ENCODE measurements at regions not wholly inside any gene's neighbourhood (a gene's known extent, or its start where the extent isn't known, plus 50 kb on each side); places are given as distances from the start of the nearest gene placed in this dataset.

- in situ Hi-C loops (cut with MboI), result no loop called here
- intact Hi-C loops (cut with micrococcal nuclease), result no loop called here
- no peaks in the 10 kb centered on the region for H3K27me3 ChIP-seq (ENCODE audit: control insufficient read depth in 2 of 2, insufficient read depth in 2 of 2, low read length in 2 of 2)
- H3K79me2 ChIP-seq (ENCODE audit: control insufficient read depth, insufficient read depth, low read length), result no peaks in the 10 kb centered on the region
- no peak overlapping the region for H3K4me2 ChIP-seq (ENCODE audit: insufficient read depth, low read length)
- H3K36me3 ChIP-seq (ENCODE audit: control insufficient read depth, insufficient read depth, low read length), result no peaks in the 10 kb centered on the region
- ATAC-seq (no peak), FAIRE-seq (no peak), DNase-seq (ENCODE audit: extremely low read depth in 1 of 4, low spot score in 3 of 4) (no peak)
- no peak overlapping the region for H3K4me3 ChIP-seq
- no peak overlapping the region for H2AFZ ChIP-seq (ENCODE audit: low read depth, low read length)
- no TSS peak for BruUV-seq (replicated peaks)
- WGBS (ENCODE audit: insufficient coverage, low coverage, missing lambda C conversion rate), result 5% methylated on average over 4 of the region's 4 CpGs
- ChIA-PET POLR2A (no interaction called here), CTCF (ENCODE audit: low intra/inter-chr PET ratio) (no interaction called here)
- H4K20me1 ChIP-seq (replicated peaks; ENCODE audit: control insufficient read depth, insufficient read depth, low read length), result no peaks in the 10 kb centered on the region
- TF ChIP-seq SPI1 (IDR thresholded peaks at IDR 0.05; ENCODE audit: borderline replicate concordance, low read depth, low read length), result no peak
- TF ChIP-seq, protein P1, sequence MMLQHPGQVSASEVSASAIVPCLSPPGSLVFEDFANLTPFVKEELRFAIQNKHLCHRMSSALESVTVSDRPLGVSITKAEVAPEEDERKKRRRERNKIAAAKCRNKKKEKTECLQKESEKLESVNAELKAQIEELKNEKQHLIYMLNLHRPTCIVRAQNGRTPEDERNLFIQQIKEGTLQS (IDR thresholded peaks at IDR 0.05), result 0 out of 2 replicates have a peak, but pooled peaks have one; percentile 42
- TF ChIP-seq, protein P1 (CRISPR knock-in tag; conservative IDR thresholded peaks at IDR 0.05), result no peak
- no peaks in the 10 kb centered on the region for H3K4me1 ChIP-seq (replicated peaks in 1 of 2; ENCODE audit: control insufficient read depth in 2 of 2, insufficient read depth in 2 of 2, low read length in 2 of 2)
- no peak overlapping the region for H3K9ac ChIP-seq (ENCODE audit: insufficient read depth in 1 of 2, low read depth in 2 of 2, low read length in 2 of 2)
- H3K9me1 ChIP-seq (ENCODE audit: control insufficient read depth, insufficient read depth, low read length), result no peaks in the 10 kb centered on the region
- H3K9me3 ChIP-seq (replicated peaks; ENCODE audit: control insufficient read depth, insufficient read depth, low read depth, low read length), result no peaks in the 10 kb centered on the region
- H3K27ac ChIP-seq (ENCODE audit: extremely low read depth, low read depth, low read length), result no peak overlapping the region
Observed at GRCh38 chr20:22274330-22274729, 310.0 kb downstream of the FOXA2 start.

GRCh38 chr20:22268675-22269074, 315.7 kb downstream of the FOXA2 start:
- Histone ChIP-seq H3K9me3 (replicated peaks; ENCODE audit: control insufficient read depth, insufficient read depth, low read depth, low read length) (no peaks in the 10 kb centered on the region), H3K27ac (ENCODE audit: extremely low read depth, low read depth, low read length) (no peak overlapping the region), H3K4me2 (ENCODE audit: insufficient read depth, low read length) (no peak overlapping the region), H4K20me1 (replicated peaks; ENCODE audit: control insufficient read depth, insufficient read depth, low read length) (no peaks in the 10 kb centered on the region), H3K9me1 (ENCODE audit: control insufficient read depth, insufficient read depth, low read length) (no peaks in the 10 kb centered on the region), H3K4me3 (no peak overlapping the region), H2AFZ (ENCODE audit: low read depth, low read length) (no peak overlapping the region), H3K9ac (ENCODE audit: insufficient read depth in 1 of 2, low read depth in 2 of 2, low read length in 2 of 2) (no peak overlapping the region), H3K36me3 (ENCODE audit: control insufficient read depth, insufficient read depth, low read length) (no peaks in the 10 kb centered on the region), H3K79me2 (ENCODE audit: control insufficient read depth, insufficient read depth, low read length) (no peaks in the 10 kb centered on the region), H3K27me3 (ENCODE audit: control insufficient read depth in 2 of 2, insufficient read depth in 2 of 2, low read length in 2 of 2) (no peaks in the 10 kb centered on the region), H3K4me1 (replicated peaks in 1 of 2; ENCODE audit: control insufficient read depth in 2 of 2, insufficient read depth in 2 of 2, low read length in 2 of 2) (no peaks in the 10 kb centered on the region)
- POLR2A ChIA-PET, result no interaction called here
- no peak for TF ChIP-seq FOXA1 (IDR thresholded peaks at IDR 0.05; ENCODE audit: borderline replicate concordance)
- TF ChIP-seq SIX5 (IDR thresholded peaks at IDR 0.05; ENCODE audit: borderline replicate concordance in 1 of 2, insufficient read depth in 1 of 2, low read depth in 1 of 2, low read length in 2 of 2), result no peak
- no peak for TF ChIP-seq POU5F1 (IDR thresholded peaks at IDR 0.05; ENCODE audit: borderline replicate concordance, low read depth, low read length, partially characterized antibody)
- TF ChIP-seq, protein P2, sequence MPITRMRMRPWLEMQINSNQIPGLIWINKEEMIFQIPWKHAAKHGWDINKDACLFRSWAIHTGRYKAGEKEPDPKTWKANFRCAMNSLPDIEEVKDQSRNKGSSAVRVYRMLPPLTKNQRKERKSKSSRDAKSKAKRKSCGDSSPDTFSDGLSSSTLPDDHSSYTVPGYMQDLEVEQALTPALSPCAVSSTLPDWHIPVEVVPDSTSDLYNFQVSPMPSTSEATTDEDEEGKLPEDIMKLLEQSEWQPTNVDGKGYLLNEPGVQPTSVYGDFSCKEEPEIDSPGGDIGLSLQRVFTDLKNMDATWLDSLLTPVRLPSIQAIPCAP (CRISPR knock-in tag; IDR thresholded peaks at IDR 0.05; ENCODE audit: borderline replicate concordance), result no peak
- TF ChIP-seq NFRKB (IDR thresholded peaks at IDR 0.05; ENCODE audit: low read depth), result no peak
- TF ChIP-seq ZNF12 (CRISPR knock-in tag; IDR thresholded peaks at IDR 0.05), result no peak
- no peak for TF ChIP-seq ZC3H11A (IDR thresholded peaks at IDR 0.05; ENCODE audit: low read depth, low read length)
- 0% methylated on average over 2 of the region's 2 CpGs for WGBS (ENCODE audit: insufficient coverage, low coverage, missing lambda C conversion rate)
- DNase-seq (ENCODE audit: extremely low read depth in 1 of 4, low spot score in 3 of 4), result no peak
- in situ Hi-C loops (cut with MboI) (no loop called here), intact Hi-C loops (cut with micrococcal nuclease) (no loop called here)
- no TSS peak for BruUV-seq (replicated peaks)
- ATAC-seq, result no peak
- no peak for FAIRE-seq
- CTCF ChIA-PET (ENCODE audit: low intra/inter-chr PET ratio), result interaction anchor here (0.7 kb wide), 1 partner anchor 908 kb away, joined by 3 read pairs; no protein-coding TSS in a partner anchor

Data from K562 (cell line).